ENCODE measurements at regions not wholly inside any gene's neighbourhood (a gene's known extent, or its start where the extent isn't known, plus 50 kb on each side); places are given as distances from the start of the nearest gene placed in this dataset.

DNA sequence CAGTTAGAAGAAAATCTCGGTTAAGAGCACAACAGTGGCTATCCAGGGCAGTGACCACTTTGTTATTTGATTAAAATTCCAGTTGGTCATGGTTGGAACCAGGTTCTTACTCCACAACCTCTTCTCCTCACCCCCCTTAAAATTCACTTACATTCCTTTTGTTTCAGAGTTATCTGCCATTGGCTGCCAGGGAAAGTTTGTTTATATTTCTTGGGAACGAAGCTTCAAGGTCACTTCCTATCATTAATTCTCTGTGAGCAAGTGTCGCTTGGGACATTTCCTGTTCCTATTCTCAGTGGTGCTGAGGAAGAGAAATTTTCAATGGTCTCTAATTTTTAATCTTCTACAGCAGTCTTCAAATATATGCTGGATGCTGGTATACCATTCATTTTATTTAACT is 121.1 kb upstream of the COL21A1 start:
- H3K27ac ChIP-seq: no peak overlapping the region
- TF ChIP-seq, protein P1, sequence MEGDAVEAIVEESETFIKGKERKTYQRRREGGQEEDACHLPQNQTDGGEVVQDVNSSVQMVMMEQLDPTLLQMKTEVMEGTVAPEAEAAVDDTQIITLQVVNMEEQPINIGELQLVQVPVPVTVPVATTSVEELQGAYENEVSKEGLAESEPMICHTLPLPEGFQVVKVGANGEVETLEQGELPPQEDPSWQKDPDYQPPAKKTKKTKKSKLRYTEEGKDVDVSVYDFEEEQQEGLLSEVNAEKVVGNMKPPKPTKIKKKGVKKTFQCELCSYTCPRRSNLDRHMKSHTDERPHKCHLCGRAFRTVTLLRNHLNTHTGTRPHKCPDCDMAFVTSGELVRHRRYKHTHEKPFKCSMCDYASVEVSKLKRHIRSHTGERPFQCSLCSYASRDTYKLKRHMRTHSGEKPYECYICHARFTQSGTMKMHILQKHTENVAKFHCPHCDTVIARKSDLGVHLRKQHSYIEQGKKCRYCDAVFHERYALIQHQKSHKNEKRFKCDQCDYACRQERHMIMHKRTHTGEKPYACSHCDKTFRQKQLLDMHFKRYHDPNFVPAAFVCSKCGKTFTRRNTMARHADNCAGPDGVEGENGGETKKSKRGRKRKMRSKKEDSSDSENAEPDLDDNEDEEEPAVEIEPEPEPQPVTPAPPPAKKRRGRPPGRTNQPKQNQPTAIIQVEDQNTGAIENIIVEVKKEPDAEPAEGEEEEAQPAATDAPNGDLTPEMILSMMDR (IDR thresholded peaks at IDR 0.05): no peak
- no peak for TF ChIP-seq ZFX (IDR thresholded peaks at IDR 0.05; ENCODE audit: borderline replicate concordance)

DNA sequence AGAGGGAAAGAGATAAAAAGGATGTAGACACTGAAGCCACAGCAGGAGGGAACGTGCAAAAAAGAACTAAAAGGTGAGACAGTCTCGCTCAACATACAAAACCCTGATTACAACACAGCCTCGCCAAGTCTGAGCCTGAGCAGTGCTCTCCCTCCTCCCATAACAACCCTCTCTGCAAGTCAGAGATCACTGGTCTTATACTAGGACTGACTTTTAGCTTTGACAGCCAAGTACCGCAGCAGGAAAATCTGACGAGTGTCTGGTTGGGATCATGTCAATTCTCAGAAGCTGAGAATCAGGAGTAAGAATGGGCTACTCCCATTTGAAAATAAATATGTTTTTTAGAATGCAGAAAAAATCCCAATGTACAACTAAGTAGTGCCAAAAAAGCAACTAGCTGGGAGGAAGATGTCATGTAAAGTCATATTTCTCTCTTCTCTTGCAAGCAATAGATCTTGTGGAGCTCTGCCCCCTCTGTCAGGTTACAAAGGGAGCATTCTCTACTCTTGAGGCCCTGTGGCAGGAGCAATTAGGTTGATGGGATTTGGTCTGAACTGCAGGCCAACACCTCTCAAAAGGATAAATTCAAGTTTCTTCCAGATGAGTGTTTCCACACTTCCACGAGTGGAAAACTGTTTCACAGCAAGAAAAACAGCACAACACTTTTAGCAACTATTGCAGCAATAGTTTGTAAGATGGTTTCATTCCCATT is 118.9 kb upstream of the COL21A1 start:
- no peak for TF ChIP-seq ZFX (IDR thresholded peaks at IDR 0.05; ENCODE audit: borderline replicate concordance)
- TF ChIP-seq, protein P1 (IDR thresholded peaks at IDR 0.05): no peak
- H3K27ac ChIP-seq: no peak overlapping the region

DNA sequence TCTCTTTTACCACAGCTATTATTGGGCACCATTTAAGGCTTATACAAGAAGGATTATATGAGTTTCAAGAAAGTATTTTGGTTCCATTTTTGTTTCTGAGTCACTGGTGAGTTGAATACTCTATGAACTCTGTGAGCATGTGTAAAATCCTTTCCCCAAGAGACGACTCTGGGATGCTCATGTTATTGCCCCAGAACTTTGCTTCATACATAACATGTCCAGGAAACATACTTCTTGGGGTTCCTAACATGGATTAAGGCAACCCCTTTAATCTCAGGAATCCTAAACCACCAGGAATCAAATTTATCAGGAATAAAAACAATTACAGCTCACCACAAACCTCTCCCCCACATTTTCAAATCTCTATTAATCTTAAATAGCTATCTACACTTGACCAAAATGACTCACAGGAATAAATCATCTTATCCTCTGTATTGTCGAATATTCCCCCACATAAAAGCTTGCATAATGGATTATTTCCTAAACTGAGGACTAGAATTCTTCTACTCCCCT is 117.5 kb upstream of the COL21A1 start:
- no peak overlapping the region for H3K27ac ChIP-seq
- TF ChIP-seq ZFX (IDR thresholded peaks at IDR 0.05; ENCODE audit: borderline replicate concordance): no peak
- TF ChIP-seq, protein P1 (IDR thresholded peaks at IDR 0.05): no peak

DNA sequence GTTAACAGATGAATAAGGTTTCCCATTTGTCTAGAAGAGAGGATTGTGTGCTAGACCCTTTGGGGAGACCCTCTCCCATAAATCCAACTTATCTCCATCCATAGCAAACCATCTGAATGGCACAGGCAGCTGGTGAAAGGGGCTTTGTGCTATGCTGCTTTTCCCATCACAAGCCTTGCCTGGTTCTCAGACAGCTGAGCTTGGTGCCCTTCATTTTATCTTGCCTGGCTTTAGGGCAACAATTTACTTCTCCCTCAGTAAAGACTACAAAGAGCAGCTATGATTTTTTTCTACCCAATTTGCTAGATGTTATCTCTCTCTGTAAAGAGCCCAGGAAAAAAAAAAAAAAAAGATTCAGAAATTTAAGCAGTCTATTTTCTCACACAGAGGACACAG is 117.0 kb upstream of the COL21A1 start:
- TF ChIP-seq ZFX (IDR thresholded peaks at IDR 0.05; ENCODE audit: borderline replicate concordance): no peak
- TF ChIP-seq, protein P1 (IDR thresholded peaks at IDR 0.05): no peak
- no peak overlapping the region for H3K27ac ChIP-seq

DNA sequence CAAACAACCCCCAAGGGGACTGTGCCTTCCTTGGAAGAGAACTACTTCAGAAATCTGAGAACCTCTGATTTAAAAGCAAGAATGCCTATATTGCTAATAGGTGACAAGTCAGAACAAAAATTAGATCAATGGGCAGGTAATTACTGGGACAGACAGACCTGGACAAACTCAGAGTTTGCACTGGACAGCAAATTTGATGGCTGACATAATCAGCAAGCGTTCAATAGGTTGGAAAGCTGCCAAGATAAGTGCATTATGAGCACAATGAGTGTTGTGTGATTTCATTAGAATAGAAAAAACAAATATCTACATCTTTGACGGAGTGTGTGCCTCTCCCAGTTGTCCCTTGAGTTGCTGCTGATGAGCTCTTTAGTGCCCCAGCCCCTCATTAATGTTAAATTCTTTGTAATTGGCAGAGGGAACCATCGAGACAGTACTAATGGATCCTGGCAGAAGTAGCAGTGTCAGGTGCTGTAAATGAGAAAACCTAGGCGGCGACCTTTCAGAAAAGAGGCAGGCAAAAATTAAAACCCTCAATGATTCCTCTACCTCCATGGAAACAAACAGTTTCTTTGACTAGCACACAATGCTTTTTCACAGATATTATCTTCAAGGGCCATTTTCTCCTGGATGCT is 116.5 kb upstream of the COL21A1 start:
- TF ChIP-seq ZFX (IDR thresholded peaks at IDR 0.05; ENCODE audit: borderline replicate concordance): no peak
- TF ChIP-seq, protein P1 (IDR thresholded peaks at IDR 0.05): no peak
- H3K27ac ChIP-seq: no peak overlapping the region

DNA sequence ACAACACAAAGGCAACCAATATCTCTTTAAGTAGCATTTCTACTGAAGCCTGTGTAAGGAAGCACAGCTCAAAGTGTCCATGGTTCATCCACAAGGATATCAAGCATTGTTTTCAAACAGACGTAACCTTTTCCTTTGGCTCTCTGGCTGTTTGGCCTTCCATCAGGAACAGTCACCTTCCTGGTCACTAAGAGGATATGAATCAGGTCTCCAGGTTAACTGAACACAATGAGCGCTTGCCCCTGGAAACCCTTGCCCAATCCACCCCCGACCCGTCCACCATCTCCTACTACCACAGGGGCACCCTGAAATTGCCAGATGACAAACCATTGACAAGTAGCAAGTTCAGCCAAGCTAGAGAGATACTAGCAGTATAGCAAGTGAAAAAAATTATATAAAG is 114.4 kb upstream of the COL21A1 start:
- TF ChIP-seq, protein P1 (IDR thresholded peaks at IDR 0.05): no peak
- no peak for TF ChIP-seq ZFX (IDR thresholded peaks at IDR 0.05; ENCODE audit: borderline replicate concordance)
- no peak overlapping the region for H3K27ac ChIP-seq

Measured in 22Rv1 (cell line).